ENCODE measurements at regions not wholly inside any gene's neighbourhood (a gene's known extent, or its start where the extent isn't known, plus 50 kb on each side); places are given as distances from the start of the nearest gene placed in this dataset.
"Not testable (repeated sequence)": the region's sequence is repeated elsewhere in the genome, so short reads cannot be mapped to it uniquely, and the experiment has no call there.

DNA sequence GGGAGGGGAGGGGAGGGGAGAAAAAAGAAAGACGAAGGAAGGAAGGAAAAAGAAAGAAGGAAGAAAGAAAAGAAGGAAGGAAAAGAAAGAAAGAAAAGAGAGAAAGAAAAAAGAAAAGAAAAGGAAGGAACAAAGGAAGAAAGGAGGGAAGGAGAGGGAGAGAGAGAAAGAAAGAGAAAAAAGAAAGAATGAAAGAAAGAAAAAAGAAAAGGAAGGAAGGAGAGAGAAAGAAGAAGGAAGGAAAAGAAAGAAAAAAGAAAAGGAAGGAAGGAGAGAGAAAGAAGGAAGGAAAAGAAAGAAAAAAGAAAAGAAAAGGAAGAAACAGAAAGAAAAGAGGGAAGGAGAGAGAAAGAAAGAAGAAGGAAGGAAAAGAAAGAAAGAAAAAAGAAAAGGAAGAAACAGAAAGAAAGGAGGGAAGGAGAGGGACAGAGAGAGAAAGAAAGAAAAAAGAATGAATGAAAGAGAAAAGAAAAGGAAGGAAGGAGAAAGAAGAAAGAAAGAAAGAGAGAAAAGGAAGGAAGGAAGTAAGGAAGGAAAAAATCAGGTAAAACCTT is 225.3 kb downstream of the TPBG start:
- no peaks in the 10 kb centered on the region for H3K9me3 Mint-ChIP-seq
- no peaks in the 10 kb centered on the region for H3K36me3 Mint-ChIP-seq
- no peak overlapping the region for H3K4me3 Mint-ChIP-seq
- peaks cover 7% of the 10 kb centered on the region for H3K27me3 Mint-ChIP-seq
- H3K27ac Mint-ChIP-seq: no peak overlapping the region
- no peaks in the 10 kb centered on the region for H3K4me1 Mint-ChIP-seq

DNA sequence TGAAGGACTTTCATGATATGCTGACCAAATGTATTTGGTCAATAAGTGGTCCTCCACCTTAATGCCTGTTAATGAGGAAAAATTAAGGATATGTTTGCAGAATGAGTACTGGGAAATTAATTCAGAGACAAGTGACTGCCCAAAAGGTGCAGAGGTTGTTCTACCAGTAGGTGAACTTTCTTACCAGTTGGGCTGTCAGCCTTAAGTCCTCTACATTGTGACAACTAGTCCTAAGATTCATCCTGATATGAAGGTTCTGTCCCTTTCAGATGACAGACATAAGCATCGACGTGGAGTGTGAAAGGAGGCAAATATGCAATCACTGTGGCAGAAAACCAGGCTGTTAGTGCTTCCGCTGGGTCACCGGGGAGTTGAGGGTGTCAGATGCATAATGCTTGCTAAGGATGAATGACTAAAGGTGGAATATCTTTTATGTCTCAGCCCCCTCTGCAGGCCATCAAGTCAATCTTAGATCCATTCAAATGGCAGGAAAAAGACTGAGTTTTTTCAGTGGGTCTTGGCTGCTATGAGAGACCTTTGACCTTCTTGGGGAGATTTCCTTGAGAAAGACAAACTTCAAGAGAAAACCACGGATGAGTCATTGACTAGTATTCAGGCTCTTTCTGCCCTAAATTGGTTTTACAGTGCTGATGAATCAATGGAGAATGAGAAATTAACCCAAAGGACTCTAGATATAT is 226.0 kb downstream of the TPBG start:
- no peaks in the 10 kb centered on the region for H3K36me3 Mint-ChIP-seq
- H3K27me3 Mint-ChIP-seq: peaks cover 5% of the 10 kb centered on the region
- no peak overlapping the region for H3K4me3 Mint-ChIP-seq
- no peak overlapping the region for H3K27ac Mint-ChIP-seq
- no peaks in the 10 kb centered on the region for H3K9me3 Mint-ChIP-seq
- no peaks in the 10 kb centered on the region for H3K4me1 Mint-ChIP-seq

DNA sequence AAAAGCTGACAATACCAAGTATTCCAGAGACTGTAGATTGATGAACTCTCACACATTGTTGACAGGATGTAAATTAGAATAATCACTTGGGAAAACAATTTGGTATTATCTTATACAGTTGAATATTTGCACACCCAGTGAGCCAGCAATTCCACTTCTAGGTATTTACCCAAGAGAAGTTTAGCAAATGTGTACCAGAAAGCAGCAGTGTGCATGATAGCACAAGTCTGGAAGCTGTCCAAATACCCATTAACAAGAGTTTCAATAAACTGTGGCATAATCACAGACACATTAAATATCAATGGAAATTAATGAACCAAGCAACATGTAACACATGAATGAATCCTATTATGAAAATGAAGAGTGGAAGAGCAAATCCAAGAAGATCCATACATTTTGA is 233.6 kb downstream of the TPBG start:
- Mint-ChIP-seq H3K27ac (no peak overlapping the region), H3K9me3 (peaks cover 4% of the 10 kb centered on the region), H3K4me3 (no peak overlapping the region), H3K27me3 (no peaks in the 10 kb centered on the region), H3K4me1 (no peaks in the 10 kb centered on the region), H3K36me3 (no peaks in the 10 kb centered on the region)

DNA sequence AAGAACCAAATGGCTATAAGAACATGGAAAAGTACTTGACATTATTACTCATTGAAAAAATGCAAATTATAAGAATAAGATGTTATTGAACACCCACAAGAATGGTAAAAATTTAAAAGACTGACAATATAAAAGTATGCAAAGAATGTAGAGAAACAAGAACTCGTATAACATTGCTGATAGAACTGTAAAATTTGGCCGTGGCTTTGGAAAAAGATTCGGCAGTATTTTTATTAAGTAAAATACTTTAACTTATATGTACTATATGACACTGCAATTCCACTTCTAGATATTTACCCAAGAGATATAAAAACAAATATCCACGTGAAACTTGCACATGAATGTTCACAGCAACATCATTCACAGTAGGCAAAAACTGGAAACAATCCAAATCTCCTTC is 239.2 kb downstream of the TPBG start:
- Mint-ChIP-seq H3K4me3 (no peak overlapping the region), H3K9me3 (no peaks in the 10 kb centered on the region), H3K27ac (no peak overlapping the region), H3K4me1 (no peaks in the 10 kb centered on the region), H3K36me3 (no peaks in the 10 kb centered on the region), H3K27me3 (no peaks in the 10 kb centered on the region)

DNA sequence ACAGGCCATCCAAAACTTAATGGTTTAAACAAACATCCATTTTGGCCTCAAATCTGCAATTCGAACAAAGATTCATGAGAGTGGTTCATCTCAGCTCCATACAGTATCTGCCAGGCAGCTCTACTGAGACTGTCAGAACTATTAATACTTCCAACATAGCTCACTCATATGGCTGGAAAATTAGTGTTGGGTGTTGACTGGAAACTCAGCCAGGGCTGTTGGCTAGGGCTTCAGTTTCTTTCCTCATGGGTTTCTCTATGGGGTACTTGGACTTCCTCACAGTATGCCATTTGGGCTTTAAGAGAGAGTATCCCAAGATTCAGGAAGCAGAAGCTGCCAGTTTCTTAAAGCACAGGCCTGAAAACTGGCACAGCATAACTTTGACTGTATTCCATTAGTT is 240.3 kb downstream of the TPBG start:
- Mint-ChIP-seq H3K9me3 (no peaks in the 10 kb centered on the region), H3K27me3 (no peaks in the 10 kb centered on the region)

DNA sequence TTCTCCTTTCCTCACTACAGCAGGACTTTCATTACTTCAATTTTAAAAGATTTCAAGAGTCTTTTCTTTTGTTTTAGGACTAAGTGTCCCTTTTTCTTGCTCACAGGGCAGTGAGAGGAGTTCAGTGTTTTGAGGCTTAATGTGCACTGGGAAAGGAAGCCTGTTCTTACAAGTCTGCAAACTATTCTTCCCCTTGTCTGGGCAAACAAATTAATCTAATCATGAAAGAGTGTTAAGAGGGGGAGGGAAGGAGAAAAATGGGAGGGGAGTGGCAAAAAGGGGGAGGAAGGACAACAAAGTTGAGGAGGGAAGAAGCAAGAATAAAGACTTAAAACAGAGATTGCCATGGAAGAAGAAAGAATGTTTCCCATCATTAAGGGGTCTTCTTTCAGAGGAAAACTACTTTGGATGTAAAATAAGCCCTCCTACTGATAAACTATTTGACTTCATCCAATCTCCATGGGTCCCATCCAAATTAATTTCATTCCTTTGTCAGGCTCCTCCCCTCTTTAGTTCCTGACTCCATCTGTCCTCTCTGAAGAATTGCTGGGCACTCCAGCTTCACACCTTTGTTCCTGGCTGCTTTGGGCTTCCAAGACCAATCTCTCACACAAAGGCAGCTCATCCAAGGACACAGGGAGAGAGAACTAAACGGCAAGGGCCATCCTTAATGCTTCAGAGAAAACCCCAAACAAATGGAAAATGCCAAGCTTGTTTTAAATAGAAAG is 244.5 kb downstream of the TPBG start:
- Mint-ChIP-seq H3K4me1 (no peaks in the 10 kb centered on the region), H3K27me3 (no peaks in the 10 kb centered on the region), H3K9me3 (no peaks in the 10 kb centered on the region), H3K4me3 (no peak overlapping the region), H3K27ac (no peak overlapping the region), H3K36me3 (no peaks in the 10 kb centered on the region)

More for the DNA sequence above, 240.3 kb downstream of the TPBG start:
- Mint-ChIP-seq H3K27ac (no peak overlapping the region), H3K36me3 (no peaks in the 10 kb centered on the region), H3K4me3 (no peak overlapping the region), H3K4me1 (no peaks in the 10 kb centered on the region)

DNA sequence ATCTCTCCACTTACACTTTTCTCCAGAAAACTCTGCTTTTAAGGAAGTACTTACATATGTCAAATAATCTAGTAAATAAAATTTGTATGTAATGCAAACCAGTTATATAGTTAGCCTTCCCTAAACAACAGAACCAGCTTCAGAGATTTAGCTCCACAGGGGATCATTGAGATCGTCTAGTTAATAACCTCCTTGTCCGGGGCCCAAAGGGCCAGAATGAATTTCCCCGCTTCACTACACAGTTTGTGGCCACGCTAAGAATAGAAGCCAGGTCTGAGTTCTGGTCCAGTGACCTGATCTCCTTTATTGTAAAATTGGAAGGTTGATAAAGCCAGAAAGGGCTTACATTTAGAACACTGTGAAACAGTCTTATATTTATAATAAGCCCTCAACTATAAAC is 245.2 kb downstream of the TPBG start:
- H3K36me3 Mint-ChIP-seq: no peaks in the 10 kb centered on the region
- H3K4me1 Mint-ChIP-seq: no peaks in the 10 kb centered on the region
- no peaks in the 10 kb centered on the region for H3K27me3 Mint-ChIP-seq
- no peak overlapping the region for H3K4me3 Mint-ChIP-seq
- no peak overlapping the region for H3K27ac Mint-ChIP-seq
- H3K9me3 Mint-ChIP-seq: no peaks in the 10 kb centered on the region

DNA sequence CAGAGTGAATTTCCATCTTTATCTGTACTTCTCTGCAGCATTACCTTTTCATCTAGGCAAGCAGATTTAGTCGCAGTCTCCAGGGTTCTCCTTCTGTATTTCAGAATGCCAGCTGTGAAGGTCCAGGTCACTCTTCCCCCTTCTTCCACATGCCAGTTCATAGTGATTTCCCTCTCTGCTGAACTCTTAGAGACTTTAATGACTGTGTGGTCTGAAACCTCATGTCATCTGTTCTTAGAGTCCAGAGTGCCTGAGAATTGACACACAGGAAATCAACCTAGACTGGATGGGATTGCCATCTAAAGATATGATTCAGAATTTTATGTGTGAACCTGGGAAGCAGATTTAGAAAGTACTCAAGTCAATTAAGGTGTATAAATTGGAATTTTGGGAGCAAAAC is 248.1 kb downstream of the TPBG start:
- Mint-ChIP-seq H3K27me3 (no peaks in the 10 kb centered on the region), H3K27ac (no peak overlapping the region), H3K4me1 (no peaks in the 10 kb centered on the region), H3K9me3 (no peaks in the 10 kb centered on the region), H3K4me3 (no peak overlapping the region), H3K36me3 (no peaks in the 10 kb centered on the region)

DNA sequence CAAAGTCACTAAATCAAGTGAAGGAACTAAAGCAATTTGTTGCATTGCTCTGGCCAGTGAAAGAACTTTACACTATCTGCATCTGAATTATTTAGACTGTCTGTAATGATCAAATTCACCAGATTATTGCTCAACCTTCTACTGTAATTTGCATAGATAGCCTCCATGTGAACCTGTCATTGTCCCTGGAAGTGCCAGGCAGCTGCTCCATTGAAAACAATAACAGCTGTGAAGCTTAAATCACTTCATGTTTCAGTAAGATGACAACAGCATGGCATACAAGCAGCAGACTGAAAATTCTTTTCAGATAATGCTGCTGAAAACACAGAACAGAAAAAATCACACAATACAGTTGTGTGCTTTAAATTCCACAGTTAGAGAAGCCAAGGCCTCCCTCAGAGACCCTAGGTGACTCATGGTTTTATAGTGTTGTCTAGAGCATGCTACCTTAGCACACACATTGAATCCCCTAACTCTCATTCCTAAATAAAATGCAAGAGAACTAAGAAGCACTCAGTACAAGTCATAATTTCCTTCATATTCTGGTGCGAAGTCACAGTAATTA is 248.9 kb downstream of the TPBG start:
- Mint-ChIP-seq H3K4me1 (no peaks in the 10 kb centered on the region), H3K9me3 (no peaks in the 10 kb centered on the region), H3K4me3 (no peak overlapping the region), H3K36me3 (no peaks in the 10 kb centered on the region), H3K27me3 (no peaks in the 10 kb centered on the region), H3K27ac (no peak overlapping the region)

DNA sequence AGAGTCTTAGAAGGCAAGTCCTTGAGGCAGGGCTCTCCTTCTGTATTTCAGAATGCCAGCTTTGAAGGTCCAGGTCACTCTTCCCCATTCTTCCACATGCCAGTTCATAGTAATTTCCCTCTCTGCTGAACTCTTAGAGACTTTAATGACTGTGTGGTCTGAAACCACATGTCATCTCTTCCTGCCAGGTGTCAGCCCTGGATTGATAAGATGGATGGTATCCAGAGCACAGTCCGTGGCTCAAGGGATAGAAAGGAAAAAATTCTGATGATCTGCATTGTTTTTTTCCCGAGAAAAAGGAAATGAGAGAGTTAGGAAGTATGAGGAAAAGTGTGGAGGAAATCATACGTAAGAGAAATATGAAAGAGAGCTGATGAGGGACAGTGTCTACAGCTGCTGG is 250.9 kb downstream of the TPBG start:
- Mint-ChIP-seq H3K9me3 (no peaks in the 10 kb centered on the region), H3K4me1 (no peaks in the 10 kb centered on the region), H3K27me3 (no peaks in the 10 kb centered on the region), H3K4me3 (no peak overlapping the region), H3K27ac (no peak overlapping the region), H3K36me3 (no peaks in the 10 kb centered on the region)

DNA sequence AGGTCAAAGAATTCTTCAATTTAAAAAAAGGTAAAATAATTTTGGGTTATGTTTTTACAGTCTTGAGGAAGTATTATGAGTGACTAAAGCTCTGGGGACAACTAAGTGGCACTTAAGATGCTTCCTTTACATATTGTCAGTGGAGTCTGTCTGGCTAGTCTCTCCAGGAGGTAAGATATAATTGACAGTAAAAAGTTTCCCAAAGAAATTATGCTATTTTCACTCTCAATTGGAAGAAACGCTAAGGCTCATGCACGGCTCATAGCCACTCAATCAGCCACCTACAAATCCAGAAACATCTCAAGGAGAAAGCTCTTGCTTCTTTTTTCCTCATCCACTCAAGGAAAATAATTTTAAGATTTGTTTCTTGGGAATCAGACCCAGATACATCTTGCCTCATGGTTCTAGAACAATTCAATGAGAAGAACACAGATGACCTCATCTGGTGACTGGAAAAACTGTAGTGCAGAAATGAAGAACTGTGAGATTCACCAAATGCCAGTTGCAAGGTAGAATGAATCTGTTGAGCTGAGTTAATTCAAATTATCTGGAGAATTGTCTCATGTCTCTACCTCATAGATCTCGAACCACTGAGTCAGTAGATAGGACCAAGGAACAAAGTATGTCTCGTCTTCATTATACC is 252.9 kb downstream of the TPBG start:
- H3K27me3 Mint-ChIP-seq: no peaks in the 10 kb centered on the region
- H3K36me3 Mint-ChIP-seq: no peaks in the 10 kb centered on the region
- no peak overlapping the region for H3K27ac Mint-ChIP-seq
- H3K4me1 Mint-ChIP-seq: no peaks in the 10 kb centered on the region
- no peaks in the 10 kb centered on the region for H3K9me3 Mint-ChIP-seq
- H3K4me3 Mint-ChIP-seq: no peak overlapping the region

DNA sequence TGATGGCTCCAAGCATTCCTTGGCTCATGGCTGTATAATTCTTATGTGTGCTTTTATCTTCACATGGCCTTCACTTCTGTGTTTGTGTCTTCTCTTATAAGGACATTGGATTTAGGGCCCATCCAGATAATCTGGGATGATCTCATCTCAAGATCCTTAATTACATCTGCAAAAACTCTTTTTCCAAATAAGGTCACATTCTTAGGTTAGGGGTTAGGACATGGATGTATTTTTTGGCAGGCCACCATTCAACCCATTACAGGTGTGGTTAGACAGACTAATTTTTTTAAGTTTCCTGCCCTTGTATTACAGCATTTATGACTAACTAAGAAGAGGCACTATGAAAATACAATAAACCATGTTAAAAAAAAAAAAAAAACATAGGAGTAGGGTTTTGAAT is 254.0 kb downstream of the TPBG start:
- no peaks in the 10 kb centered on the region for H3K4me1 Mint-ChIP-seq
- H3K9me3 Mint-ChIP-seq: no peaks in the 10 kb centered on the region
- H3K36me3 Mint-ChIP-seq: no peaks in the 10 kb centered on the region
- H3K27me3 Mint-ChIP-seq: no peaks in the 10 kb centered on the region
- H3K27ac Mint-ChIP-seq: no peak overlapping the region
- H3K4me3 Mint-ChIP-seq: no peak overlapping the region

DNA sequence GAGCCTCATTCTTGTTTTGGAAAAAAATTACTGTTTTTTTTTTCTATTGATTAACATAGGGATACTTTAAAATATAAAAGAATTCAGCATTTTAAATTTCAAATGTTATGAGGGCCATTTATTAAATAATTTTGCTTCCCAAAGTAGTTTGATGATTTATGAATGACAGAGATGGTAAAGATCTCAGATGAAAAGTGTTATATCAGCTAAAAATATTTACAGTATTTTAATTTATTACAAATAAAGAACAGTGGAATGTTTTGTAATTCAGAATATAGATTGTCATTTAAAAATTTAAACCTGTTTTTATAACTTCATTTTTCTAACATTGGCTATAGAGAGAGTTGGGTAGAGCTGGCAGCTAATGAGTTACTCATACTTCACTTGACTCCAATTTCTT is 256.0 kb downstream of the TPBG start:
- H3K36me3 Mint-ChIP-seq: no peaks in the 10 kb centered on the region
- H3K27me3 Mint-ChIP-seq: no peaks in the 10 kb centered on the region
- H3K27ac Mint-ChIP-seq: no peak overlapping the region
- H3K4me1 Mint-ChIP-seq: no peaks in the 10 kb centered on the region
- no peak overlapping the region for H3K4me3 Mint-ChIP-seq
- no peaks in the 10 kb centered on the region for H3K9me3 Mint-ChIP-seq

DNA sequence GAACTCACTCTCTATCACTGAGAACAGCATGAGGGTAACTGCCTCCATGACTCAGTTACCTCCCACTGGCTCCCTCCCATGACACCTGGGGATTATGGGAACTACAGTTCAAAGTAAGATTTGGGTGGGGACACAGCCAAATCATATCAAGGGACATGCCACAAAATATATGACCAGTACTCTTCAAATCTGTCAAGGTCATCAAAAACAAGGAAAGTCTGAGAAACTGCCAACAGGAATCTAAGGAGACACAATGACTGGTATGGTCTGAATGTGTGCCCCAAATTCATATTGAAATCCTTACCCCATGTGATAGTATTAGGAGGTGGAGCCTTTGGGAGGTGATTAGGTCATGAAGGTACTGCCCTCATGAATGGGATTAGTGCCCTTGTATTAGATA is 258.8 kb downstream of the TPBG start:
- H3K9me3 Mint-ChIP-seq: no peaks in the 10 kb centered on the region
- H3K4me1 Mint-ChIP-seq: no peaks in the 10 kb centered on the region
- no peak overlapping the region for H3K4me3 Mint-ChIP-seq
- no peak overlapping the region for H3K27ac Mint-ChIP-seq
- H3K36me3 Mint-ChIP-seq: no peaks in the 10 kb centered on the region
- no peaks in the 10 kb centered on the region for H3K27me3 Mint-ChIP-seq

DNA sequence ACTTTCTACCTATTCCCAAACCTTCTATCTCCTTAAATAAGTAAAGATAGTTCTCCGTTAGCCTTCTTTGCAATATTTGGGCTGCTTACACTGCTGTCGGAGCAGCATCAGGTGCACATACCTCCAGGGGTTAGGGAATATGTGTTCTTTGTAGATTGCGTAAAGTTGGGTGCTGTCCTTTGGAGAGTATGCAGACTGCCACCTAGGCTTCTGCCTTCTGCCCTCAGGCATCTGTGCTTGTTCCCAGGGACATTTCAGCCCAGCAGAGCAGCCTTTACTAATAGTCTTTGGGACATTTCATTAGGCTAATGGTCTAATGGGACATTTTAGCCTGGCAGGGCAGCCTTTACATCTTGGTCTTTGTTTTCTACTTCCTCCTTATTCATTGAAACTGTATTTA is 260.6 kb downstream of the TPBG start:
- Mint-ChIP-seq H3K4me1 (no peaks in the 10 kb centered on the region), H3K4me3 (no peak overlapping the region), H3K9me3 (no peaks in the 10 kb centered on the region), H3K27ac (no peak overlapping the region), H3K27me3 (no peaks in the 10 kb centered on the region), H3K36me3 (no peaks in the 10 kb centered on the region)

DNA sequence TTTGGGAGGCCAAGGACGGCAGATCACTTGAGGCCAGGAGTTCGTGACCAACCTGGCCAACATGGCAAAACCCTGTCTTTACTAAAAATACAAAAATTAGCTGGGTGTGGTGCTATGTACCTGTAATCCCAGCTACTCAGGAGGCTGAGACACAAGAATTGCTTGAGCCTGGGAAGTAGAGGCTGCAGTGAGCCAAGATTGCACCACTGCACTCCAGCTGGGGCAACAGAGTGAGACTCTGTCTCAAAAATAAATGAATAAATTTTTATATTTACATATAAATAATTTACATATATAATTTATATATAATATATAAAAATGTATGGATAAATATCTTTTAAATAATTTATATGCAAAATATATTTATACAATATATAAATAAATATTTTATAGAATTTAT is 263.3 kb downstream of the TPBG start:
- not testable (repeated sequence) for H3K4me3 Mint-ChIP-seq, H3K27me3 Mint-ChIP-seq, H3K4me1 Mint-ChIP-seq, H3K9me3 Mint-ChIP-seq, H3K36me3 Mint-ChIP-seq, H3K27ac Mint-ChIP-seq

All from activated naive CD4-positive, alpha-beta T cell treated with anti-CD3 and anti-CD28 coated beads, Interleukin-2, amount 50 U/mL, for 24 hours (primary cell).